GM12891 (cell line): ENCODE measurements at regions not wholly inside any gene's neighbourhood (a gene's known extent, or its start where the extent isn't known, plus 50 kb on each side); places are given as distances from the start of the nearest gene placed in this dataset.

Experiments used
- POLR2A ChIP-seq: IDR thresholded peaks from 2 replicates; pipeline ENCODE4 v1.6.1; 2011; ENCODE audit warnings: low read depth, low read length, control low read depth
- POLR2AphosphoS5 ChIP-seq: IDR thresholded peaks from 2 replicates; pipeline ENCODE4 v1.6.1; 2011; ENCODE audit warnings: low read depth, low read length, control low read depth
- POU2F2 ChIP-seq: IDR thresholded peaks from 2 replicates; pipeline ENCODE4 v1.6.1; 2011; ENCODE audit warnings: low read depth, mild to moderate bottlenecking, control low read depth, low read length, moderate library complexity
- SPI1 ChIP-seq: IDR thresholded peaks from 2 replicates; pipeline ENCODE4 v1.6.1; 2011; ENCODE audit warnings: low read depth, low read length, control low read depth

- TF ChIP-seq SPI1 (no peak), POLR2A (no peak), POLR2AphosphoS5 (no peak), POU2F2 (no peak)
These were observed 1009.4 kb upstream of the GOT2 start for GRCh38 chr16:59743504-59743903.
